ENCODE measurements at regions not wholly inside any gene's neighbourhood (a gene's known extent, or its start where the extent isn't known, plus 50 kb on each side); places are given as distances from the start of the nearest gene placed in this dataset.
"Not testable (repeated sequence)": the region's sequence is repeated elsewhere in the genome, so short reads cannot be mapped to it uniquely, and the experiment has no call there.

DNA sequence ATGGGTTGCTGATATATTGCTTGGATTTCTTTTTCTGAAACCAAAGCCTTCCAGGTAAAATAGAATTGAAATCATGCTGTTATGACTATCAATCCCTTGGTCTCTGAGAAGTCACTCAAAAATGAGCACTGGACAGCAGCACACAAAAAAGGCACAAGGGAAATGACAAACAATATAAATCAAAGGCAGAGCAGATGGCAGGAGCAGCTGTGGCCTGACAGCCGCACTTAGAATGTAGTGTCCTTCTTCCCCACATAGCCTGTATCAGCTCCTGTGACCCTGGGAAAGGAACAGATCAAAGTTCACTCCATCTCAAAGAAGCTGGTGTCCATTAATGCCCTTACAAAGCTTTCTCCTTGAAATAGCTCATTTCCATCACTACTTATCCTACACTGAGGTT is 326.7 kb downstream of the SUCLG1 start:
- WGBS (ENCODE audit: missing lambda C conversion rate): 7% methylated on average over 1 of the region's 1 CpG
- DNase-seq (ENCODE audit: low read depth in 1 of 2, low spot score in 1 of 2): no peak
- POLR2A ChIA-PET: no interaction called here
- FAIRE-seq: no peak
- no peak overlapping the region for H3K27ac ChIP-seq
- no peak overlapping the region for H3K4me2 ChIP-seq
- ATAC-seq: no peak
- no peak overlapping the region for H3K4me3 ChIP-seq
- TF ChIP-seq EHF (CRISPR knock-in tag; IDR thresholded peaks at IDR 0.05): no peak
- TF ChIP-seq CBX8 (IDR thresholded peaks at IDR 0.05): no peak
- no peak for TF ChIP-seq EP300 (IDR thresholded peaks at IDR 0.05)
- TF ChIP-seq RNF2 (IDR thresholded peaks at IDR 0.05; ENCODE audit: borderline replicate concordance, low read depth): no peak
- TF ChIP-seq MAFK (IDR thresholded peaks at IDR 0.05; ENCODE audit: partially characterized antibody): no peak
- no peak for TF ChIP-seq JUNB (IDR thresholded peaks at IDR 0.05)
- TF ChIP-seq, protein P1, sequence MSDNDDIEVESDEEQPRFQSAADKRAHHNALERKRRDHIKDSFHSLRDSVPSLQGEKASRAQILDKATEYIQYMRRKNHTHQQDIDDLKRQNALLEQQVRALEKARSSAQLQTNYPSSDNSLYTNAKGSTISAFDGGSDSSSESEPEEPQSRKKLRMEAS (IDR thresholded peaks at IDR 0.05): no peak
- TF ChIP-seq CEBPB (IDR thresholded peaks at IDR 0.05): no peak
- no peak for TF ChIP-seq FOSB (CRISPR knock-in tag; IDR thresholded peaks at IDR 0.05)
- TF ChIP-seq, protein P2, sequence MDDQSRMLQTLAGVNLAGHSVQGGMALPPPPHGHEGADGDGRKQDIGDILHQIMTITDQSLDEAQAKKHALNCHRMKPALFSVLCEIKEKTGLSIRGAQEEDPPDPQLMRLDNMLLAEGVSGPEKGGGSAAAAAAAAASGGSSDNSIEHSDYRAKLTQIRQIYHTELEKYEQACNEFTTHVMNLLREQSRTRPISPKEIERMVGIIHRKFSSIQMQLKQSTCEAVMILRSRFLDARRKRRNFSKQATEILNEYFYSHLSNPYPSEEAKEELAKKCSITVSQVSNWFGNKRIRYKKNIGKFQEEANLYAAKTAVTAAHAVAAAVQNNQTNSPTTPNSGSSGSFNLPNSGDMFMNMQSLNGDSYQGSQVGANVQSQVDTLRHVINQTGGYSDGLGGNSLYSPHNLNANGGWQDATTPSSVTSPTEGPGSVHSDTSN (IDR thresholded peaks at IDR 0.05): no peak
- no peak for TF ChIP-seq JUN (IDR thresholded peaks at IDR 0.05)
- TF ChIP-seq HOXB13 (CRISPR knock-in tag; IDR thresholded peaks at IDR 0.05; ENCODE audit: low read depth): no peak
- TF ChIP-seq, protein P3, sequence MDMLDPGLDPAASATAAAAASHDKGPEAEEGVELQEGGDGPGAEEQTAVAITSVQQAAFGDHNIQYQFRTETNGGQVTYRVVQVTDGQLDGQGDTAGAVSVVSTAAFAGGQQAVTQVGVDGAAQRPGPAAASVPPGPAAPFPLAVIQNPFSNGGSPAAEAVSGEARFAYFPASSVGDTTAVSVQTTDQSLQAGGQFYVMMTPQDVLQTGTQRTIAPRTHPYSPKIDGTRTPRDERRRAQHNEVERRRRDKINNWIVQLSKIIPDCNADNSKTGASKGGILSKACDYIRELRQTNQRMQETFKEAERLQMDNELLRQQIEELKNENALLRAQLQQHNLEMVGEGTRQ (IDR thresholded peaks at IDR 0.05): no peak
- no peak for TF ChIP-seq TP53 (CRISPR knock-in tag; IDR thresholded peaks at IDR 0.05)
- H3K4me1 ChIP-seq: no peaks in the 10 kb centered on the region
- CTCF ChIA-PET: no interaction called here
- H3K9me3 ChIP-seq: no peaks in the 10 kb centered on the region

DNA sequence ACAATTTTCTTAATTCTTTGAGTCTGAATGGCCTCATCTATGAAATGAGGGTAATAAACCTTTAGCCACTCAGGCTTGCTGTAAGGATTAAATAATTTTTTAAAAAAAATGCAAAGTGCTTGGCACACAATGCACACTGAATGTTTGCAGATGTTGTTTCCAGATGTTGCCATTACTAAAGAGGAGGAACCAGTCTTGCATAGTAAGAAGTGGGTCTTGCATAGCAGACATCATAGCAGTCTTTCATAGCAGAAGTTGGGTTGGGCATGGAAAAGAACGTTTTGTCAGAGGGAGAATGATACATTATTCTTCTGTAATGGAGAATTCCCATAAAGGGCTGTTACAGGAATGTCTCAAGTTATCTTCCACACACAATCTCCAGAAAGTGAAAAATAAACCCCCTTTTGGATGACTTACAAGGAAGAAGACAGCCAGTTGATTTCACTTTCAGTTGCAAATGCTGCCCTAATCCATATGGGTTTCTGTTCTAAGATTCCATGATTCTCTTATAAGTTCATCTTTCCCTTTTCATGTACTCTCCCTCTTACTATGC is 327.7 kb downstream of the SUCLG1 start:
- FAIRE-seq: no peak
- no peak overlapping the region for H3K27ac ChIP-seq
- no peaks in the 10 kb centered on the region for H3K4me1 ChIP-seq
- no peak for TF ChIP-seq NFE2L2 (conservative IDR thresholded peaks at IDR 0.05; ENCODE audit: low read length)
- TF ChIP-seq, protein P4, sequence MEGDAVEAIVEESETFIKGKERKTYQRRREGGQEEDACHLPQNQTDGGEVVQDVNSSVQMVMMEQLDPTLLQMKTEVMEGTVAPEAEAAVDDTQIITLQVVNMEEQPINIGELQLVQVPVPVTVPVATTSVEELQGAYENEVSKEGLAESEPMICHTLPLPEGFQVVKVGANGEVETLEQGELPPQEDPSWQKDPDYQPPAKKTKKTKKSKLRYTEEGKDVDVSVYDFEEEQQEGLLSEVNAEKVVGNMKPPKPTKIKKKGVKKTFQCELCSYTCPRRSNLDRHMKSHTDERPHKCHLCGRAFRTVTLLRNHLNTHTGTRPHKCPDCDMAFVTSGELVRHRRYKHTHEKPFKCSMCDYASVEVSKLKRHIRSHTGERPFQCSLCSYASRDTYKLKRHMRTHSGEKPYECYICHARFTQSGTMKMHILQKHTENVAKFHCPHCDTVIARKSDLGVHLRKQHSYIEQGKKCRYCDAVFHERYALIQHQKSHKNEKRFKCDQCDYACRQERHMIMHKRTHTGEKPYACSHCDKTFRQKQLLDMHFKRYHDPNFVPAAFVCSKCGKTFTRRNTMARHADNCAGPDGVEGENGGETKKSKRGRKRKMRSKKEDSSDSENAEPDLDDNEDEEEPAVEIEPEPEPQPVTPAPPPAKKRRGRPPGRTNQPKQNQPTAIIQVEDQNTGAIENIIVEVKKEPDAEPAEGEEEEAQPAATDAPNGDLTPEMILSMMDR (IDR thresholded peaks at IDR 0.05): no peak
- no peak for TF ChIP-seq RNF2 (IDR thresholded peaks at IDR 0.05; ENCODE audit: borderline replicate concordance, low read depth)
- TF ChIP-seq TP53 (CRISPR knock-in tag; IDR thresholded peaks at IDR 0.05): no peak
- TF ChIP-seq, protein P3 (IDR thresholded peaks at IDR 0.05): no peak
- no peak for TF ChIP-seq RAD21 (conservative IDR thresholded peaks at IDR 0.05 in 1 of 2, IDR thresholded peaks at IDR 0.05 in 1 of 2)
- TF ChIP-seq EHF (CRISPR knock-in tag; IDR thresholded peaks at IDR 0.05): no peak
- ChIA-PET CTCF (no interaction called here), POLR2A (no interaction called here)
- 3% methylated on average over 1 of the region's 1 CpG for WGBS (ENCODE audit: missing lambda C conversion rate)
- no peaks in the 10 kb centered on the region for H3K9me3 ChIP-seq
- ATAC-seq: no peak
- no peak overlapping the region for H3K4me3 ChIP-seq
- no peak for DNase-seq (ENCODE audit: low read depth in 1 of 2, low spot score in 1 of 2)
- no peak overlapping the region for H3K4me2 ChIP-seq

DNA sequence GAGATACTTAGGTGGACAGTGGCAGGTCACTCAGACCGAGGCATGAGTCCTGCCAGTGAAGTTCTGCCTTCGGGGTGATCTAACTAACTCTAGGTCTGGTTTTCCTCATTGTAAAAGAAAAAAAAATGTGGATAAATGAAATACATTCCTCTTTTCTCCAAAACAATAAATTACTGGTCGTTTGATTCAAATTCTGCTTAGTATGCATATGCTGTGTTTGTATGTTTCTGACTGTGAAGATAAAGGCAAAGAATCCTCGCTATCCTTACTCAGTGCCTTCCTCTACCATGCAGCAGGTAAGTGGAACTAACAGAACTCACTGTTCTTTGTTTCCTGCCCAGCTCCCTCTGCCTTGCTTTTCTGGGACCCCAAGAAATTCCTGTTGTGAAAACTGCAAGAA is 330.1 kb downstream of the SUCLG1 start:
- no peak for ATAC-seq
- ChIA-PET CTCF (no interaction called here), POLR2A (no interaction called here)
- DNase-seq (ENCODE audit: low read depth in 1 of 2, low spot score in 1 of 2): no peak
- 8% methylated on average over 4 of the region's 4 CpGs for WGBS (ENCODE audit: missing lambda C conversion rate)
- Histone ChIP-seq H3K4me2 (no peak overlapping the region), H3K4me3 (no peak overlapping the region), H3K4me1 (no peaks in the 10 kb centered on the region), H3K27ac (no peak overlapping the region), H3K9me3 (no peaks in the 10 kb centered on the region)
- no peak for FAIRE-seq
- TF ChIP-seq BHLHE40 (IDR thresholded peaks at IDR 0.05; ENCODE audit: low read depth, low read length) (no peak), MAFK (IDR thresholded peaks at IDR 0.05; ENCODE audit: partially characterized antibody) (peak; percentile 44)

DNA sequence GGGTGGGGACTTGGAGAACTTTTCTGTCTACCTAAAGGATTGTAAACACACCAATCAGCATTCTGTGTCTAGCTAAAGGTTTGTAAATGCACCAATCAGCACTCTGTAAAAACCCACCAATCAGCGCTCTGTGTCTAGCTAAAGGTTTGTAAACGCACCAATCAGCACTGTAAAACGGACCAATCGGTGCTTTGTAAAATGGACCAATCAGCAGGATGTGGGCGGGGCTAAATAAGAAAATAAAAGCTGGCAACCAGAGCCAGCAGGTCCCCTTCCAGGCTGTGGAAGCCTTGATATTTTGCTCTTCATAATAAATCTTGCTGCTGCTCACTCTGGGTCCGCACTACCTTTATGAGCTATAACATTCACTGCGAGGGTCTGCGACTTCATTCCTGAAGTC is 331.3 kb downstream of the SUCLG1 start:
- H3K9me3 ChIP-seq; CTCF ChIA-PET; H3K4me1 ChIP-seq; DNase-seq (ENCODE audit: low read depth in 1 of 2, low spot score in 1 of 2); H3K27ac ChIP-seq; H3K4me2 ChIP-seq; ATAC-seq; H3K4me3 ChIP-seq; FAIRE-seq; POLR2A ChIA-PET: not testable (repeated sequence)
- WGBS (ENCODE audit: missing lambda C conversion rate): 25% methylated on average over 8 of the region's 8 CpGs
